Keratinocyte (primary cell): ENCODE measurements at regions not wholly inside any gene's neighbourhood (a gene's known extent, or its start where the extent isn't known, plus 50 kb on each side); places are given as distances from the start of the nearest gene placed in this dataset.

ENCODE experiments used
- DNase-seq: peaks from one replicate; pipeline ENCODE4 v3.0.0-alpha.2; 2011; ENCODE audit warnings: low read depth, missing footprints, low spot score
- FAIRE-seq: peaks from 2 replicates; lab custom pipeline; 2011; peaks lifted over from hg19 to GRCh38; lab: Jason Lieb, UNC
- H2AFZ ChIP-seq: 2 replicates; pipeline ENCODE4 v1.6.0; 2012; ENCODE audit warnings: low read length, control low read depth, inconsistent platforms; ENCODE audit not compliant: control insufficient read depth
- H3K27ac ChIP-seq: 2 replicates; pipeline ENCODE4 v1.5.1; 2011; ENCODE audit warnings: low read length; ENCODE audit not compliant: control insufficient read depth, insufficient read depth
- H3K27me3 ChIP-seq: 3 replicates; pipeline ENCODE4 v1.6.0; 2011; ENCODE audit warnings: low read length; ENCODE audit not compliant: control insufficient read depth, insufficient read depth; ENCODE audit errors: extremely low read depth
- H3K36me3 ChIP-seq, 2 experiments: 2 replicates in 1 of 2; 3 replicates in 1 of 2; pipeline ENCODE4 v1.5.1; 2011; ENCODE audit warnings: low read length in 2 of 2, mild to moderate bottlenecking in 1 of 2; ENCODE audit not compliant: control insufficient read depth in 2 of 2, insufficient read depth in 2 of 2; ENCODE audit errors: extremely low read depth in 1 of 2
- H3K4me1 ChIP-seq: 3 replicates; pipeline ENCODE4 v1.5.1; 2011; ENCODE audit warnings: low read length; ENCODE audit not compliant: control insufficient read depth, insufficient read depth; ENCODE audit errors: extremely low read depth
- H3K4me2 ChIP-seq: 3 replicates; pipeline ENCODE4 v1.6.0; 2011; ENCODE audit warnings: low read depth, low read length; ENCODE audit not compliant: control insufficient read depth, insufficient read depth; ENCODE audit errors: extremely low read depth
- H3K4me3 ChIP-seq, 3 experiments: fragments of 200-600 bp in 1 of 3; sonication (generic) in 1 of 3; 2 replicates in 2 of 3; 3 replicates in 1 of 3; pipeline ENCODE4 v1.5.1; 2011 to 2016; ENCODE audit warnings: low read length in 3 of 3, mild to moderate bottlenecking in 3 of 3, control low read depth in 2 of 3, inconsistent platforms in 1 of 3, low read depth in 1 of 3, mixed read lengths in 1 of 3, mixed run types in 1 of 3, moderate library complexity in 1 of 3; ENCODE audit not compliant: control insufficient read depth in 2 of 3, insufficient read depth in 2 of 3; ENCODE audit errors: extremely low read depth in 1 of 3
- H3K79me2 ChIP-seq: 2 replicates; pipeline ENCODE4 v1.6.0; 2012; ENCODE audit warnings: low read length; ENCODE audit not compliant: control insufficient read depth, insufficient read depth
- H3K9ac ChIP-seq: 3 replicates; pipeline ENCODE4 v1.6.0; 2011; ENCODE audit warnings: low read length; ENCODE audit not compliant: control insufficient read depth, insufficient read depth; ENCODE audit errors: extremely low read depth
- H3K9me1 ChIP-seq: 3 replicates; pipeline ENCODE4 v1.6.0; 2011; ENCODE audit warnings: low read length; ENCODE audit not compliant: control insufficient read depth, insufficient read depth; ENCODE audit errors: extremely low read depth
- H3K9me3 ChIP-seq: 2 replicates; pipeline ENCODE4 v1.5.1; 2012; ENCODE audit warnings: low read depth, low read length; ENCODE audit not compliant: control insufficient read depth
- H4K20me1 ChIP-seq: 3 replicates; pipeline ENCODE4 v1.6.0; 2011; ENCODE audit warnings: low read length; ENCODE audit not compliant: control insufficient read depth, insufficient read depth; ENCODE audit errors: extremely low read depth
- CTCF ChIP-seq, 3 experiments: IDR thresholded peaks in 1 of 3; conservative IDR thresholded peaks in 1 of 3; optimal IDR thresholded peaks in 1 of 3; 2 replicates in 2 of 3; 3 replicates in 1 of 3; pipeline versions ENCODE3 to v1.5.1; 2011; ENCODE audit warnings: low read length in 3 of 3, mild to moderate bottlenecking in 3 of 3, moderate library complexity in 2 of 3, control low read depth in 1 of 3, inconsistent platforms in 1 of 3; ENCODE audit not compliant: insufficient read depth in 2 of 3; ENCODE audit errors: extremely low read depth in 1 of 3
- EZH2 ChIP-seq: IDR thresholded peaks from one replicate; pipeline ENCODE4 v1.6.1; 2012; ENCODE audit warnings: inconsistent platforms, mild to moderate bottlenecking, low read length, moderate library complexity
- dilution Hi-C: fragments of 300-500 bp; cut with MboI; formaldehyde crosslinking; loops from one replicate; pipeline ENCODE4 v1.7.0; 2020; ENCODE audit warnings: low sequenced_read_pairs; ENCODE audit not compliant: extremely low pct_ligation_motif_present

- dilution Hi-C loops = no loop called here
- no peak for TF ChIP-seq EZH2
- no peak for TF ChIP-seq CTCF (optimal IDR thresholded peaks at IDR 0.05 in 1 of 3, IDR thresholded peaks at IDR 0.05 in 1 of 3, conservative IDR thresholded peaks at IDR 0.05 in 1 of 3; ENCODE audit: extremely low read depth in 1 of 3, insufficient read depth in 2 of 3, low read length in 3 of 3)
- H3K4me2 ChIP-seq = no peak overlapping the region
- FAIRE-seq (no peak), DNase-seq (no peak)
- H4K20me1 ChIP-seq = no peaks in the 10 kb centered on the region
- H3K27ac ChIP-seq = no peak overlapping the region
- H3K9me3 ChIP-seq = no peaks in the 10 kb centered on the region
- H3K4me3 ChIP-seq = no peak overlapping the region
- no peaks in the 10 kb centered on the region for H3K79me2 ChIP-seq
- no peaks in the 10 kb centered on the region for H3K36me3 ChIP-seq
- H3K4me1 ChIP-seq = no peaks in the 10 kb centered on the region
- H3K9ac ChIP-seq = no peak overlapping the region
- H2AFZ ChIP-seq = no peak overlapping the region
- no peaks in the 10 kb centered on the region for H3K9me1 ChIP-seq
- H3K27me3 ChIP-seq = no peaks in the 10 kb centered on the region
Measured at GRCh38 chr13:105890509-105890908, 645.0 kb downstream of the EFNB2 start.

- no peak for TF ChIP-seq CTCF (optimal IDR thresholded peaks at IDR 0.05 in 1 of 3, IDR thresholded peaks at IDR 0.05 in 1 of 3, conservative IDR thresholded peaks at IDR 0.05 in 1 of 3; ENCODE audit: extremely low read depth in 1 of 3, insufficient read depth in 2 of 3, low read length in 3 of 3)
- no peak for TF ChIP-seq EZH2
- dilution Hi-C loops = no loop called here
- no peaks in the 10 kb centered on the region for H4K20me1 ChIP-seq
- no peaks in the 10 kb centered on the region for H3K9me3 ChIP-seq
- DNase-seq = no peak
- no peaks in the 10 kb centered on the region for H3K79me2 ChIP-seq
- H3K4me3 ChIP-seq = no peak overlapping the region
- no peaks in the 10 kb centered on the region for H3K4me1 ChIP-seq
- no peaks in the 10 kb centered on the region for H3K36me3 ChIP-seq
- H2AFZ ChIP-seq = no peak overlapping the region
- no peak overlapping the region for H3K9ac ChIP-seq
- no peak overlapping the region for H3K4me2 ChIP-seq
- no peaks in the 10 kb centered on the region for H3K9me1 ChIP-seq
- no peak overlapping the region for H3K27ac ChIP-seq
- FAIRE-seq = no peak
- H3K27me3 ChIP-seq = no peaks in the 10 kb centered on the region
Measured at GRCh38 chr13:105878119-105878700, 657.3 kb downstream of the EFNB2 start.
